ENCODE measurements at regions not wholly inside any gene's neighbourhood (a gene's known extent, or its start where the extent isn't known, plus 50 kb on each side); places are given as distances from the start of the nearest gene placed in this dataset.

DNA sequence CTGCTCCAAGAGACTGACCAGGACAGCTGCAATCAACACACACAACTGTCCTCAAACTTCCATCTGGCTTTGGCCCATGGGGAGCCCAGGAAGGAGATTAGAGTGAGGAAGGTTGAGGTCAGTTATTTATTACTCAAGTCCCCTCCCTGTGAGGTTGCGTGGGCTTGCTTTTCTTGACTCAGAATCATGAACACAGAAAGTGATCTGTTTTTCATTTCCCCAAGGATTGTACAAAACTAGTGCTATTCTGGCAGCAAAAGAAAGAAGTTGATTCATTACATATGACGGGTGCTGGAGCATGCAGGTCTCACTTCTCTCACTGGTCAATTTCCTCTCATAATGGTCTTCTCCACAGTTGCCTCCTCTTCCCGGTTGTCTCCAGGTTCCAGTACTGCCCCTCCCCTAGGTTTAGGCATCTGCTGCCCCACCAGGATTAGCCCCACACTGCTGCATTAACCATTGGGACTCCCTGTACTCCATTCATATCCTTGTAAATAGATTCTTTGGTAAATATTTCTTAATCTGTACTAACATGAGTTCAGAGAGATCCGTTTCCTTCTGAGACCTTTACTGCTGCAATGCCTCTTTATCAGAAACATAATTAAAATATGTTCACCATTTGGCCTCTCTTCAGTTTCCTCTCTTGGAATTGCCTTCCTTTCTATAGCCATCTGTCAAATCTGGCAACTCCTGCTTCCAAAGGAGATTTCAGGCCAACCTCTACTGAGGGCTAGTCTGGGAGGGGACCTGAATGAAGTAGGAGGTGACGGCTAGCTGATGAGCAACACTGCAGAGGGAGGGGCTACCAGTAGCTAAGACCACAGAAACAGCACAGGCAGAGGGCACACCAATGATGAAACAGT lies 888.8 kb downstream of the QKI start:
- TF ChIP-seq, protein P1, sequence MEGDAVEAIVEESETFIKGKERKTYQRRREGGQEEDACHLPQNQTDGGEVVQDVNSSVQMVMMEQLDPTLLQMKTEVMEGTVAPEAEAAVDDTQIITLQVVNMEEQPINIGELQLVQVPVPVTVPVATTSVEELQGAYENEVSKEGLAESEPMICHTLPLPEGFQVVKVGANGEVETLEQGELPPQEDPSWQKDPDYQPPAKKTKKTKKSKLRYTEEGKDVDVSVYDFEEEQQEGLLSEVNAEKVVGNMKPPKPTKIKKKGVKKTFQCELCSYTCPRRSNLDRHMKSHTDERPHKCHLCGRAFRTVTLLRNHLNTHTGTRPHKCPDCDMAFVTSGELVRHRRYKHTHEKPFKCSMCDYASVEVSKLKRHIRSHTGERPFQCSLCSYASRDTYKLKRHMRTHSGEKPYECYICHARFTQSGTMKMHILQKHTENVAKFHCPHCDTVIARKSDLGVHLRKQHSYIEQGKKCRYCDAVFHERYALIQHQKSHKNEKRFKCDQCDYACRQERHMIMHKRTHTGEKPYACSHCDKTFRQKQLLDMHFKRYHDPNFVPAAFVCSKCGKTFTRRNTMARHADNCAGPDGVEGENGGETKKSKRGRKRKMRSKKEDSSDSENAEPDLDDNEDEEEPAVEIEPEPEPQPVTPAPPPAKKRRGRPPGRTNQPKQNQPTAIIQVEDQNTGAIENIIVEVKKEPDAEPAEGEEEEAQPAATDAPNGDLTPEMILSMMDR (IDR thresholded peaks at IDR 0.05): no peak
- TF ChIP-seq POLR2A (IDR thresholded peaks at IDR 0.05) (no peak), POLR2AphosphoS5 (IDR thresholded peaks at IDR 0.05) (no peak)
